NCI-H526 (cell line): ENCODE measurements at regions not wholly inside any gene's neighbourhood (a gene's known extent, or its start where the extent isn't known, plus 50 kb on each side); places are given as distances from the start of the nearest gene placed in this dataset.

Experiments used
- DNase-seq, 2 experiments: peaks; one replicate each; lab custom pipeline; 2025; lab: John Stamatoyannopoulos, UW

GRCh38 chr15:98276018-98276417 is 315.5 kb downstream of the ARRDC4 start:
- no peak for DNase-seq

GRCh38 chr15:98277602-98278001 is 317.1 kb downstream of the ARRDC4 start:
- no peak for DNase-seq

- no peak for DNase-seq
These were observed 319.9 kb downstream of the ARRDC4 start for GRCh38 chr15:98280284-98280975.

- no peak for DNase-seq
These were observed 320.6 kb downstream of the ARRDC4 start for GRCh38 chr15:98281130-98281529.

GRCh38 chr15:98282656-98283332 is 322.3 kb downstream of the ARRDC4 start:
- DNase-seq, result no peak

- no peak for DNase-seq
These were observed 325.7 kb downstream of the ARRDC4 start for GRCh38 chr15:98286200-98286599.

- no peak for DNase-seq
These were observed 326.3 kb downstream of the ARRDC4 start for GRCh38 chr15:98286831-98287230.

- DNase-seq, result no peak
These were observed 327.6 kb downstream of the ARRDC4 start for GRCh38 chr15:98288091-98288590.

- DNase-seq, result peak; percentile 25 to 26
These were observed 329.2 kb downstream of the ARRDC4 start for GRCh38 chr15:98289747-98290146.

- DNase-seq, result peak; percentile 37 to 86
These were observed 332.1 kb downstream of the ARRDC4 start for GRCh38 chr15:98292442-98293240.

- DNase-seq, result peak in 1 of 2 experiments; percentile 26
These were observed 333.6 kb downstream of the ARRDC4 start for GRCh38 chr15:98294126-98294525.

GRCh38 chr15:98295101-98295759 is 334.7 kb downstream of the ARRDC4 start:
- DNase-seq, result peak; percentile 16 to 72

GRCh38 chr15:98296653-98297052 is 336.1 kb downstream of the ARRDC4 start:
- DNase-seq, result no peak

GRCh38 chr15:98304371-98304770 is 343.9 kb downstream of the ARRDC4 start:
- no peak for DNase-seq

- no peak for DNase-seq
These were observed 340.2 kb upstream of the IGF1R start for GRCh38 chr15:98308117-98308516.

- DNase-seq, result peak; percentile 46 to 84
These were observed 336.7 kb upstream of the IGF1R start for GRCh38 chr15:98311566-98312188.

- DNase-seq, result no peak
These were observed 335.4 kb upstream of the IGF1R start for GRCh38 chr15:98312913-98313312.

GRCh38 chr15:98315971-98316370 is 332.4 kb upstream of the IGF1R start:
- DNase-seq, result no peak

- DNase-seq, result peak; percentile 59 to 84
These were observed 326.4 kb upstream of the IGF1R start for GRCh38 chr15:98321896-98322295.

GRCh38 chr15:98322581-98322980 is 325.8 kb upstream of the IGF1R start:
- DNase-seq, result no peak

GRCh38 chr15:98324341-98324970 is 323.9 kb upstream of the IGF1R start:
- DNase-seq, result no peak
